HG03442 (cell line): ENCODE measurements at regions not wholly inside any gene's neighbourhood (a gene's known extent, or its start where the extent isn't known, plus 50 kb on each side); places are given as distances from the start of the nearest gene placed in this dataset.
"Not testable (repeated sequence)": the region's sequence is repeated elsewhere in the genome, so short reads cannot be mapped to it uniquely, and the experiment has no call there.

ENCODE experiments used
- ATAC-seq: cut with Tn5 transposase; IDR thresholded peaks from one replicate; pipeline ENCODE4 v1.9.1; 2021; ENCODE audit warnings: mild to moderate bottlenecking, moderate library complexity; ENCODE audit not compliant: unreplicated experiment

DNA sequence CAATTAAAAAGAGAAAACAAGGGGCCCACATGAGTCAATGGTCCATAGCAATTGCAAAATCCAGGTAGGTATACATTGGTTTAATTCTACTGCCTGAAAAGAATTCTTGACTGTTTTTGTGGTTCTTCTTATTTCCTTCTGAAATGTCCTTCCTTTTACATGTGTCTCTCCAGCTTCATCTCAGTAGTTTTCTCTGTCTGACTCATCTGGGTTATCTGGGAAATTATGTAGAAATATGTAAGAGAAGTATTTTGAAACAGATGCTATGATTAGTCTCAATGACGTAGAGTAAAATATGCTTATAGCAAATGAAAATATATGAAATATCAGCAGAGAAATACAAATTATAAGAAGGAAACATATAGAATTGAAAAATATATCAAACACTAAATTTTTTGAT is 953.2 kb downstream of the BRINP3 start:
- ATAC-seq: no peak

GRCh38 chr1:189530162-189530561 is 947.5 kb downstream of the BRINP3 start:
- no peak for ATAC-seq

DNA sequence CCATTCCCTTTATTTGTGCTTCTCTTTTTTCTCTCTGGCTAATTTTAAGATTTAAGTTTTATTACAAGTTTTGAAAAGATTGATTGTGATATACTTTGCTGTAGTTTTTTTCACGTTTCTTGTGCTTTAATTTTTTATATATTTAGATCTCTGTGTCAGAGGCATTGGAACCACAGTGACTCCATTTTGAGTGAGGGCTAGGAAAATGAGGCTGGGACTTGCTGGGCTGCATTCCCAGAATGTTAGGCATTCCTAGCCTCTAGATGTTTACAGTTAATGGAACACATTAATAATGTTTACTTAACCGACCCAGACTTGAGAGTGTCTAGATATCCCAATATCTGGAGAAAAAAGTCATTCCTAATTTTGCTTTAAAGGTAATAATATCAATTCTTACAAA is 939.4 kb downstream of the BRINP3 start:
- no peak for ATAC-seq

DNA sequence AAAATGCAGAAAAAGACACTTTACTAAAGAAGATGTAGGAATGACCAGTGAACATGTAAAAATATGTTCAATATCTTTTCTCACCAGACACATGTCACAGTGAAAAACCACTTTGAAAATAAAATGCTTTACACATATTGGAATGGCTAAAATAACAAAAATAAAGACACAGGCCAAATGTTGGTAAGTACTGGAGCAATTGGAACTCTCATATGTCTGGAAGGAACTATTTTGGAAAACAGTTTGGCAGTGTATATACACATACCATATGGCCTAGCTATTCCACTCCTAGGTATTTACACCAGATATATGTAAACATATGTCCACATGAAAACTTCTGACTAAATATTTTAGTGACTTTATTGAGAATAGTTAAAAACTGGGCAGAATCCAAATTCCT is 927.2 kb downstream of the BRINP3 start:
- ATAC-seq: no peak

DNA sequence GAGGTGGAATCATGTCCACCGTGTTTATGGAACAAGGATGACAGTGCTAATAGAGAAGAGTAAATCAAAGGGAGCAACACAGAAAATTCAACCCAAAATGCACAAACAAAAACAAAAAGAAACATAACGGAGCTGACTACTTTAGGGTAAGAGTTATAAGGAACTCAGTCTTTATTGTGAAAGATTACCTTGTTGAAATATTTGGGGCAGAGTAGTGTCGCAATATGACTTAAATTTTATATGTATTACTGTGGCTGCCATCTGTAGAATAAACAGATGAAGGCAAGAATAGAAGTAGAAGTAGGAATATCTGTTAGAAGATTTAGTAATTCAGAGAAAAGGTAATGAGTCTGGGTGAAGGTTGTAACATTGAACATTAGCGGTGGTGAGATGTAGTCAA is 913.9 kb downstream of the BRINP3 start:
- no peak for ATAC-seq

DNA sequence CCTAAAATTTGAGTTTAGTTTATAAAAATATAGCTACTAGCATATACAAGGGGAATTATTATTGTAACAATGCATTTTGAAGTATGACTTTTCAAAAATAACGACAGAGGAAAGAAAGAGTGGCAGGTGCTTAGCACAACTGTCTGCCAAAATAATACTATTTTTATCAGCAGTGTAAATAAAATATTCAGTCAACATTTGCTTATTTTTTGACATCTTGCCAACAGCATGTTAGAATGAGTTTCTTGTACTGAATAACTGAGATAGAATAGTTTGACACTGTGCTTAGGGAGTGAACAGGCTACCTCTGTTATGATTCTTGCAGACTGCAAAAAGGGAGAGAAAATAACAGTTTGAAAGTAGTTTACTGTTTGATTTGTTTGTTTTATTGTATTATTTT is 909.8 kb downstream of the BRINP3 start:
- no peak for ATAC-seq

DNA sequence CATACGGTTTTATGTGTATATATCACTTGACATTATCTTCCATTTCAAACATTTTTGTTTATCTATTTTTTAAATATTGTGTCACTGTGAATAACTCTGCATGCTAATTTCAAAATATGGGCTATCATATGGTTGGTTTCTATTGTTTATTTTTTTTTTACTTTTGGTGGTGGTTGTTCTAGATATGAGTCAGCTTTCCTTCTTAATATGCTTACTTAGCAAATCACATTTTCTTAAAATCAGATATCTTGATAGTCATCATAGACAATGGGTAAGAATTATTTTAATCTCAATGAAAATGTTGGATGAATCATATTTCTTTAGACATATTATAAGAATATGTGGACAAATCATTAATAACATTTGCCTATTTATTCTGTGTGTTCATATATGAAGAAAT is 881.5 kb downstream of the BRINP3 start:
- ATAC-seq: no peak

DNA sequence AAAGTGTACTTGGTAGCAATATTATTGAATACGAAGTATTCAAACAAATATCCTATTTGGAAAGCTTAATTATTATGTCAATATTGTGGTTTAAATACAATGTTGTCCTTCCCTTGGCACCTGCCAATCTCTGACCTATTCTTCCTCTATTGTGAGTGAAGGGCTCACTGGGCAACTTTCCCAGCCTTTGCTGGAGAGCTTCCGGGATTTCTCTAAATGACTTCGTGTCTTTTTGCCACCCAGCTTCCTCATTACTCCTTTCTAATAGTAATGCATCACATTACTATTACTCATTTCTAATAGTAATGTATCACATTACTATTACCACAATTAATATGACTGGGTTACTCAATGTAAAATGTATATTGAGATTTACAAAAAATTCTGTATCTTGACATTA is 880.6 kb downstream of the BRINP3 start:
- ATAC-seq: no peak

DNA sequence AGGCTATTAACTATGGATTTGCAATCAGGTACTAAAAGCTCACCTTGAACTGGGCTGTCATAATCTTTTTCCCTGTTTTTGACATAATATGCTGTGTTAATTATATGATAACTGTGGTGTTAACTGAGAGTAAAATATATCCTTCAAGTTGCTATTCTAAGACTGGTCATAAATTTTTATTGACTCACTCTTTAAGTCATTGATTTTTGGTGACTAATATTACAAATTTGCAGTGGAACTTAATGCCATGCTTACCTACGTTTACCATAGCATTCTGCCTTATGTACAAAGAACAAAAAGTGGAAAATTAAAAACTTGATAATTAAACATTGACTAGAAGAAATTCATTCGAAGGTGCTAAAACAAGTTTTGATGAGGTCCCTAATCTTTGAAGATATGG is 872.4 kb downstream of the BRINP3 start:
- ATAC-seq: no peak

- no peak for ATAC-seq
Measured at GRCh38 chr1:189606047-189606446, 871.6 kb downstream of the BRINP3 start.

GRCh38 chr1:189606795-189607476 is 870.7 kb downstream of the BRINP3 start:
- ATAC-seq: no peak

- no peak for ATAC-seq
Measured at GRCh38 chr1:189607477-189608096, 870.1 kb downstream of the BRINP3 start.

DNA sequence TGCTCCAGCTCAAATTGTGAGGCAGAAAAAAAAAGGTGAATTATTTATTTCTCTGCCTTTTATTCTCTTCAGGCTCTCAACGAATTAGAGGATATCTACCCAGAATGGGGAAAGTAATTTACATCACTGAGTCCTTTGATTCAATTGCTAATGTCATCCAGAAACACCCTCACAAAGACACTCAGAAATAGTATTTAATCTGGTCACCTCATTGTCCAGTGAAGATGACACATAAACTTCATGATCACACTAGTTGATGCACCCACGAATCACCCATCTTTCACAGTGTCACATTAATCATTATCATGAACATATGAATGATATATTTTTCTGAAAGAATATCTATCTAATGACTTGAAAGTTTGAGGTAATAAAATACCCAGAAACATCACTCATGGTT is 868.5 kb downstream of the BRINP3 start:
- ATAC-seq: no peak

DNA sequence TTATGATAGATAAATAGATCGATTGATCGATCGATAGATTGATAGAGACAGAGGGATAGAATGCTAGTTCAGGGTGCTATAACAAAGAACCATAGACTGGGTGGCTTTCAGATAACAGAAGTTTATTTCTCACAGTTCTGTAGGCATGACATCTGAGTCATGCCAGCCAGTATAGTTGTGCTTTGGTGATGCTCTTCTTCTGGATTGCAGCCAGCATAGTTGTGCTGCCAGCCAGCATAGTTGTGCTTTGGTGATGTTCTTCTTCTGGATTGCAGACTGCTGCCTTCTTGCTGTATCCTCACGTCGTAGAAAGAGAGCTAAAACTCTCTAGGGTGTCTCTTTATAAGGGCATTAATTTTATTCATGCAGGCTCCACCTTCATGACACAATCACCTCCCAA is 860.8 kb downstream of the BRINP3 start:
- ATAC-seq: no peak

- ATAC-seq: no peak
Measured at GRCh38 chr1:189619682-189620332, 857.9 kb downstream of the BRINP3 start.

DNA sequence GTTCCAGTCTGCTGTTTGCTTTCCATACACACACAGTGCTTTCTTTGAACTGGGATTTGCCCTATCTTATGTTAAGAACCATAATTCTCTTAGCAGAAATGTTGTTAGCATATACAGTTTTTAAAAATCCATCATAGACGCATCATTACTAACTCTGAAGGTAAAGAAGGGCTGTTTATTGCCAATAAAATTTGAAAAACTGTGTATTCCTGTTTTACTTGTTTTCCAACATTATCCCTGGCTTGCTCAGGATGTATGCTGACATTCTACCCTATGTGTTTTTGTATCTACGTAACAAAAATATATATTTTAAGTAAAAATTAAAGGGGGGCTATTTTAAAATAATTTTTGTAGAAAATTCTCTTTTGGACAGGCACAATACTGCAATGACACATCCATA is 857.2 kb downstream of the BRINP3 start:
- no peak for ATAC-seq

DNA sequence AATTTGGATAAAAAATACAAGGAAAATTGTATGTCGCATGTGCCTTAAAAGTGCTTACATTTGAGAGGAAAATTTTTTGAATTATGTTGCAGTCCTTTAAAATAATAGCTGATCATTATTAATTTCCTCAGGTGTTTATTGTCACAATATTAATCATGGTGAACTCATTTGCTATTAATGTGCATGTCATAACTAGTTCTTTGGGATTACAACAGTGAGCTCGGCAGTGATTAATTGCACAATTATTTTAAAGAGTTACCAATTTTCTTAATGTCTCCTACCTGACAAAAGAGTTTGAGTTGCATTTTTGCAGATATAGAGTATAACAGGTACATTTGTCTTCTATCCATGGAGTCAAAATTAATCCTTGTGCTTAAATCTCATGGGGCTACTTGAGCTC is 854.3 kb downstream of the BRINP3 start:
- ATAC-seq: no peak

DNA sequence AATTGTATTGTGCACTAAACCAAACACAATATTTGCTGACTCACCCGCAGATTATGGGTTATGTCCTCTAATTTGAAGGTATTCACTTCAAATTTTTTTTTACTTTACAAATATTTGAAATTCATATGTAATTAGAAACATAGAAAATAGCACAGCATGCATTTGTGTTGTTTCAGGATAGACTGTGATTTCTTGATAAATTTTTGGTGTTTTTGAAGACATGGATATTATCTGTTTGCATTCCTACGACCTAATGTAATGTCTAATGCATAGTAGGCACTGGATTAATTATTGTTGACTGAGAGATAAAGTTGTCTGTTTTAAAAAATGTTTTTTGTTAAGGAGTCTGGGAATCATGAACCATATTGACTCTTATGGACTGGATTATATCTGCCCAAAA is 850.2 kb downstream of the BRINP3 start:
- no peak for ATAC-seq

DNA sequence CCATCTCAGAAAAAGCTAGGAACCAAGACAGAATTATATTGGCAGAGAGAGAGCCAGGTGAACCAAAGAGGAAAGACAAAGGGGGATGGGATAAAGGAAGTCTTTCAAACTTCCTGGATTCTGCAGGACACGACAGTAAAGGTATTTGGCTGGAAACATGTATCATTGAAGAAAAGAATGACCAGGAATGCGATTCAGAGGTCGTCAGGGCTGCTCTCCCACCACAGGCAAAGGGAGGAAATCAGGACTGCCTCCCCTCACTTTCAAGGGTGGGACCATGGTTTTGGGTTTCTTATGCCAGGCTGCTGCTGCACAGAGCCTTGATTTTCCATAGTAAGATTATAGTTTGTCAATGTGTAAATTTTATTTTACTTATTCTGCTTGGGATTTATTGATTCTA is 848.8 kb downstream of the BRINP3 start:
- no peak for ATAC-seq

- ATAC-seq: no peak
Measured at GRCh38 chr1:189633658-189634057, 844.0 kb downstream of the BRINP3 start.

- no peak for ATAC-seq
Measured at GRCh38 chr1:189637041-189637440, 840.6 kb downstream of the BRINP3 start.

- ATAC-seq: not testable (repeated sequence)
Measured at GRCh38 chr1:189644156-189644555, 833.5 kb downstream of the BRINP3 start.
